Astrocyte (in vitro differentiated cells and primary cell): ENCODE measurements at regions not wholly inside any gene's neighbourhood (a gene's known extent, or its start where the extent isn't known, plus 50 kb on each side); places are given as distances from the start of the nearest gene placed in this dataset.

Source experiments
- CTCF ChIP-seq: IDR thresholded peaks from 2 replicates; pipeline ENCODE4 v1.5.1; 2011; ENCODE audit warnings: low read depth, mild to moderate bottlenecking, inconsistent platforms, low read length, moderate library complexity; ENCODE audit not compliant: insufficient read depth
- EZH2 ChIP-seq: IDR thresholded peaks from 2 replicates; pipeline ENCODE4 v1.6.1; 2012; ENCODE audit warnings: mild to moderate bottlenecking, low read length, inconsistent platforms; ENCODE audit not compliant: insufficient read depth

DNA sequence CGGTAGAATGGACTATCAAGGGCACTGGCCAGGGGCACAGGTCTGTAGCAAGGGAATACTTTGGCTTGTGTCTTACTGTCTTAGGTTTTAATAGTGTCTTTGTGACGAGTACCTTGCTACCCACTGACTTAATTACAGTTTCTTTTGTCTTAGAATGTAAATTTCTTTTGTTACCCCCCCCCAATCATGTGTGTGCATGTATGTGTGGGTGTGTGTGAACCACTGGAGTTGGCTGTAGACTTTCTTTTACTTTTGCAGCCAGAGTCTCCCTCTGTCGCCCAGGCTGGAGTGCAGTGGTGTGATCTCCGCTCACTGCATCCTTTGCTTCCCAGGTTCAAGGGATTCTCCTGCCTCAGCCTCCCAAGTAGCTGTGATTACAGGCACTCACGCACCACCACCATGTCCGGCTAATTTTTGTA is 61.8 kb upstream of the CLDN14 start:
- TF ChIP-seq CTCF: no peak
- no peak for TF ChIP-seq EZH2
